ENCODE measurements at regions not wholly inside any gene's neighbourhood (a gene's known extent, or its start where the extent isn't known, plus 50 kb on each side); places are given as distances from the start of the nearest gene placed in this dataset.
"Not testable (repeated sequence)": the region's sequence is repeated elsewhere in the genome, so short reads cannot be mapped to it uniquely, and the experiment has no call there.

GRCh38 chr12:34220079-34220478, 197.8 kb downstream of the ALG10 start:
- DNase-seq (ENCODE audit: low read depth in 3 of 3, low spot score in 1 of 3) = not testable (repeated sequence)

GRCh38 chr12:34223640-34224039, 201.3 kb downstream of the ALG10 start:
- no peak for DNase-seq (ENCODE audit: low read depth in 3 of 3, low spot score in 1 of 3)

- DNase-seq (ENCODE audit: low read depth in 3 of 3, low spot score in 1 of 3) = not testable (repeated sequence)
These were observed 203.7 kb downstream of the ALG10 start for GRCh38 chr12:34226044-34226443.

DNA sequence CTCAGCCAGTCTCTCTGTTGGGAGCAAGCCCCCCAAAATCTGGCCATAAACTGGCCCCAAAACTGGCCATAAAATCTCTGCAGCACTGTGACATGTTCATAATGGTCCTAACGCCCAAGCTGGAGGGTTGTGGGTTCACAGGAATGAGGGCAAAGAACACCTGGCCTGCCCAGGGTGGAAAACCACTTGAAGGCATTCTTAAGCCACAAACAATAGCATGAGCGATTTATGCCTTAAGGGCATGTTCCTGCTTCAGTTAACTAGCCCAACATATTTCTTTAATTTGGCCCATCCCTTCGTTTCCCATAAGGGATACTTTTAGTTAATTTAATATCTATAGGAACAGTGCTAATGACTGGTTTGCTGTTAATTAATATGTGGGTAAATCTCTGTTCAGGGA, 205.8 kb downstream of the ALG10 start:
- not testable (repeated sequence) for DNase-seq (ENCODE audit: low read depth in 3 of 3, low spot score in 1 of 3)

- DNase-seq (ENCODE audit: low read depth in 3 of 3, low spot score in 1 of 3) = not testable (repeated sequence)
These were observed 206.7 kb downstream of the ALG10 start for GRCh38 chr12:34229033-34229432.

DNA sequence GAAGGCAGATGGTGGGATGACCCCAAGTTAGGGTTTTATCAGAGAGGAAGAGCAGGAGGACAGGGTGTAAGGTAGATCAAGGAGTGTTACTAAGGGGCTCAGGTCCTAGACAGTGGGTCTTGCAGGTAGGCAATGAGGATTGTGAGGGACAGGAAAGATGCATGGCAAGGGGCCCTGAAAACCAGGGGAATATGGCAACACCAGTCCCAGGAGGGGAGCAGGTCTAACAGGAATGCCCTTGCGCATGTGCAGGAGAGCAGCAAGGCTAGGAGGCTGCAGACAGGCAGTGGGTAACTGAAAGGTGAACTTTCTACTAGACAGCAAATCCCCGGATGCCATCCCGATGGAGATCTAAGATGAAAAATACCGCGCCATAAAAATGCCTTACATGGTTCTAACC, 211.3 kb downstream of the ALG10 start:
- no peak for DNase-seq (ENCODE audit: low read depth in 3 of 3, low spot score in 1 of 3)

- no peak for DNase-seq (ENCODE audit: low read depth in 3 of 3, low spot score in 1 of 3)
These were observed 213.8 kb downstream of the ALG10 start for GRCh38 chr12:34236073-34236472.

DNA sequence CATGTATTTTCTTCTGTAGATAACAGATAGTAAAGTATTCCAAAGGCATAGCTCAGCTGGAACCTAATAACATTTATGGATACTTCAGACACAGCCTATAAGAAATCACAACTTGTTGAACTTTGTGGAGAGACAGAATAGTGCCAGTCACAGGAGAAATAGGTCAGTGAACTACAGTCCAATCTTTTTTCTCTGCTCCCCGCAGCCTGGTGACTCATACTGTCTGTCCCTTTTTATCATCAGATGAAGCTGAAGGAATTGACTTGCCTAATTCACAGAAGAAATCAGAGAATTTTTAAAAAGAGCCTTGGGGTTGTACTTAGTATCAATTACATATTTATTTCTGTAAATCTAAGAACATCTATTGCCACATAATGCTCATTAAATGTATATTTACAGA, 222.3 kb downstream of the ALG10 start:
- DNase-seq (ENCODE audit: low read depth in 3 of 3, low spot score in 1 of 3) = no peak

DNA sequence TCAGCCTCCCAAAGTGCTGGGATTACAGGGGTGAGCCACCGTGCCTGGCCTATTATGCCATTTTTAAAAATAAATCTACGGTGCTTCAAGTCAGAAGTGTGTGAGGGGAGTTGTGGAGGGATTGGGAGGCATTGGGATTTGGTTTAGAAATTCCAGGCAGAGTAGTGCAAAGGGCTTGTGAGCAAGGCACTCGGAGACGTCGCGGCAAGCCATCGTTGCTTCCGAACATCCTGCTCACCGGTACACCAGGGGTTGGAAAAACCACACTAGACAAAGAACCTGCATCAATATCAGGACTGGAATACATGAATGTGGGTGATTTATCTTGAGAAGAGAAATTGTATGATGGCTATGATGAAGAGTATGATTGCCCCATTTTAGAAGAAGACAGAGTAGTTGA, 227.0 kb downstream of the ALG10 start:
- no peak for DNase-seq (ENCODE audit: low read depth in 3 of 3, low spot score in 1 of 3)

GRCh38 chr12:34251879-34252278, 229.6 kb downstream of the ALG10 start:
- DNase-seq (ENCODE audit: low read depth in 3 of 3, low spot score in 1 of 3) = not testable (repeated sequence)

GRCh38 chr12:34253674-34254073, 231.4 kb downstream of the ALG10 start:
- DNase-seq (ENCODE audit: low read depth in 3 of 3, low spot score in 1 of 3) = no peak

DNA sequence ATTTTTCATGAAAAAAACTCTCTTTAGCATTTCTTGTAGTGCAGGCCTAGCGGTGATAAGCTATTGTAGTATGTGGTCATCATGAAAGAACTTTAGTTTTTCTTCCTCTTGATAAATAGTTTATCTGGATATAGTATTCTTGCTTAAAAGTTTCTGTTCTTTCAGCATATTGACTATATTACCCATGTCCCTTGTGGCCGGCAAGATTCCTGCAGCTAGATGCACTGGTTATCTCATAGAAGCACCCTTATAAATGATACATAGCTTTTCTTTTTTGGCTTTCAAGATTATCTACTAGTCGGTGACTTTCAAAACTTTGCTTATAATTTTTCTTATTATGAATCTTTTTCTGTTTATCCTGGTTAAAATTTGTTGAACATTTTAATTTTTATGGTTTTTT, 234.8 kb downstream of the ALG10 start:
- no peak for DNase-seq (ENCODE audit: low read depth in 3 of 3, low spot score in 1 of 3)

- not testable (repeated sequence) for DNase-seq (ENCODE audit: low read depth in 3 of 3, low spot score in 1 of 3)
These were observed 239.8 kb downstream of the ALG10 start for GRCh38 chr12:34262140-34262539.

DNA sequence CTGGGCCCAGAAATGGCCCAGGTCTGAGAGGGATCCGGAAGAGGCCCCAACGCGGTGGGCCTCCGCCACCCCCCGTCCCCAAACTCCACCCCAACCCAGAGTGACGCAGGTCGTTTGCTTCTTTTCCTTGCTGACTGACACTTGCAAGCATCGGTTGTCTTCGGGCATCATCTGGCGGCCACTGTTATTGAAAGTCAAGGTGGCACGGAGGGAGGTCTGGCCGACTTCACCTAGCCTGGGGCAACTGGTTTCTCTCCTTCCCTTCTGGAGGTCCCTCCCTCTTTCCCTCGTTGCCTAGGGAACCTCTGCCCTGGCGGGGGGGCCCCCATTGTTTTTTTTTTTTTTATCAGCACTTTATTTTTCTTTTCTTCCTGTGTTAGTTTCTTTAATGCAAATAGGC, 241.8 kb downstream of the ALG10 start:
- DNase-seq (ENCODE audit: low read depth in 3 of 3, low spot score in 1 of 3) = no peak

DNA sequence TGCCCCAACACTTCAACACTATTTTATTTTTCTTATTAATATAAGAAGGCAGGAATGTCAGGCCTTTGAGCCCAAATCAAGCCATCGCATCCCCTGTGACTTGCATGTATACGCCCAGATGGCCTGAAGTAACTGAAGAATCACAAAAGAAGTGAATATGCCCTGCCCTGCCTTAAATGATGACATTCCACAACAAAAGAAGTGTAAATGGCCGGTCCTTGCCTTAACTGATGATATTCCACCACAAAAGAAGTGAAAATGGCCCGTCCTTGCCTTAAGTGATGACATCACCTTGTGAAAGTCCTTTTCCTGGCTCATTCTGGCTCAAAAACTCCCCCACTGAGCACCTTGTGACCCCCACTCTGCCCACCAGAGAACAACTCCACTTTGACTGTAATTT, 251.4 kb downstream of the ALG10 start:
- DNase-seq (ENCODE audit: low read depth in 3 of 3, low spot score in 1 of 3) = not testable (repeated sequence)

GRCh38 chr12:34275129-34275528, 252.8 kb downstream of the ALG10 start:
- DNase-seq (ENCODE audit: low read depth in 3 of 3, low spot score in 1 of 3) = no peak

DNA sequence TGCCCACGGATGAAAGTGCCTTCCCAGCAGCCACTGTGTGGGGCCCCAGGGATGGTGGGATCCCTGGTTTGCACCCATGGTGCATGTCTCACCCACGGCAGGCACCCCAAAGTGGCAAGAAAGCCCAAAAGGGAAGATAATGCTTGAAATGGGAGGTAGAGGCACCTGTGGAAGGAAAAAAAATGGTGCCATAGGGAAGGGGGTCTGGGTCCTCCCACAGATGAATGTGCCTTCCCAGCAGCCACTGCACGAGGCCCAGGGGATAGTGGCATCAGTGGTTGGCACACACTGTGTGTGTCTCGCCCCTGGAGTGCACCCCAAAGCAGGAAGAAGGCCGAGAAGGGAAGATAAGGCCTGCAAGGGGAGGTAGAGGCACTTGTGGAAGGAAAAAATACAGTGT, 264.2 kb downstream of the ALG10 start:
- no peak for DNase-seq (ENCODE audit: low read depth in 3 of 3, low spot score in 1 of 3)

- no peak for DNase-seq (ENCODE audit: low read depth in 3 of 3, low spot score in 1 of 3)
These were observed 264.6 kb downstream of the ALG10 start for GRCh38 chr12:34286934-34287333.

DNA sequence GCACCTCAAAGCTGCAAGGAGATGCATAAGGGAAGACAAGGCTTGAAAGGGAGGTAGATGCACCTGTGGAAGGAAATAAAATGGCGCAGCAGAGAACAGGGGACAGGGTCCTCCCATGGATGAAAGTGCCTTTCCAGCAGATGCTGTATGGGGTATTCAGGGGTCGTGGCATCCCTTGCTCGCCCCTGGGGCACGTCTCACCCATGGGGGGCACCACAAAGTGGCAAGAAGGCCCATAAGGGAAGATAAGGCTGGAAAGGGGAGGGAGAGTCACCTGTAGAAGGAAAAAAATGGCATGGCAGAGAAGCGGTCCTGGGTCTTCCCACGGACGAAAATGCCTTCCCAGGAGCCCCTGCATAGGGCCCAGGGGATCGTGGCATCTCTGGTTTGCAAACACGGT, 265.1 kb downstream of the ALG10 start:
- DNase-seq (ENCODE audit: low read depth in 3 of 3, low spot score in 1 of 3) = no peak

DNA sequence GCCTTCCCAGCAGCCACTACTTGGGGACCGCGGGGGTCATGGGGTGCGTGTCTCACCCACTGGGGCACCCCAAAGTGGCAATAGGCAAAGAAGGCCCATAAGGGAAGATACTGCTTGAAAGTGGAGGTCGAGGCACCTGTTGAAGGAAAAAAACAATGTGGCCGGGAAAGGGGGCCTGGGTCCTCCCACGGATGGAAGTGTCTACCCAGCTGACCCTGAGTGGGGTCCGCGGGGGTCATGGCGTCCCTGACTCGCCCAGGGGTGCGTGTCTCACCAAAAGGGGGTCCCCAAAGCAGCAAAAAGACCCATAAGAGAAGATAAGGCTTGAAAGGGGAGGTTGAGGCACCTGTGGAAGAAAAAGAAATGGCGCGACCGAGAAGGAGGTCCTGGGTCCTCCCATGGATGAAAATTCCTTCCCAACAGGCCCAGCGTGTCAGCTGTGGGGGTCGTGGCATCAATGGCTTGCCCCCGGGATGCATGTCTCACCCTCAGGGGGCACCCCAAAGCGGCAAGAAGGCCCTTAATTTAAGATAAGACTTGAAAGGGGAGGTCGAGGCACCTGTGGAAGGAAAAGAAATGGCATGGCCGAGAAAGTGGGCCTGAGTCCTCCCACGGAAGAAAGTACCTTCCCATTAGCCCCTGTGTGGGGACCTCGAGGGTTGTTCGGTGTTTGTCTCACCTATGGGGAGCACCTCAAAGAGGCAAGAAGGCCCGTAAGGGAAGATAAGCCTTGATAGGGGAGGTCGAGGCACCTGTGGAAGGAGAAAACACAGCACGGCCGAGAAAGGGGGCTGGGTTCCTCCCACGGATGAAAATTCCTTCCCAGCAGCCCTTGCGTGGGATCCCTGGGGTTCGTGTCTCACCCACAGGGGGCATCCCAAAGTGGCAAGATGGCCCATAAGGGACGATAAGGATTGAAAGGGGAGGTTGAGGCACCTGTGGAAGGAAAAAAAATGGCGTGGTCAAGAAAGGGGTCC, 266.0 kb downstream of the ALG10 start:
- no peak for DNase-seq (ENCODE audit: low read depth in 3 of 3, low spot score in 1 of 3)

- no peak for DNase-seq (ENCODE audit: low read depth in 3 of 3, low spot score in 1 of 3)
These were observed 266.7 kb downstream of the ALG10 start for GRCh38 chr12:34288963-34289345.

GRCh38 chr12:34289431-34290380, 267.4 kb downstream of the ALG10 start:
- DNase-seq (ENCODE audit: low read depth in 3 of 3, low spot score in 1 of 3) = no peak
